HG02943 (cell line): ENCODE measurements at regions not wholly inside any gene's neighbourhood (a gene's known extent, or its start where the extent isn't known, plus 50 kb on each side); places are given as distances from the start of the nearest gene placed in this dataset.
"Not testable (repeated sequence)": the region's sequence is repeated elsewhere in the genome, so short reads cannot be mapped to it uniquely, and the experiment has no call there.

ENCODE experiments used
- ATAC-seq: cut with Tn5 transposase; IDR thresholded peaks from one replicate; pipeline ENCODE4 v1.9.1; 2021; ENCODE audit warnings: mild to moderate bottlenecking, low read depth, moderate library complexity; ENCODE audit not compliant: unreplicated experiment

DNA sequence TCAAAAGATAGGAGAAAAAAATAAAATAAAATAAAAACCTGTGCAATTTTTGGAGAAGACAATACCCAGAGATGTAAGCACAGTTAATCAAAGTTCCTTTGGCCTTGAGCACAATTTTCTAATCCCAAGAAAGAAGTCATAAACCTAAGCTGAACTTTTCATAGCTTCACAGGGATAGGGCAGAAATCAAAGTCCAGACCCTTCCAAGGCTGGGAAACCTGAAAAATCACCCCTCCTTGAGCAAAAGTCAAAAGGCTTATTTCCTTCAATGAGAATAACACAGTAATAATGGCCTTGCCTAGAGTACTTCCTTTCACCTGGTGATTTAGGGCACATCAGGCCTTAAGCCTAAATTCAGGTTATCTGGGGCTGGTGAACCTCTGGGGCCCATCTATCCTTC lies 415.0 kb upstream of the BTBD3 start:
- no peak for ATAC-seq

DNA sequence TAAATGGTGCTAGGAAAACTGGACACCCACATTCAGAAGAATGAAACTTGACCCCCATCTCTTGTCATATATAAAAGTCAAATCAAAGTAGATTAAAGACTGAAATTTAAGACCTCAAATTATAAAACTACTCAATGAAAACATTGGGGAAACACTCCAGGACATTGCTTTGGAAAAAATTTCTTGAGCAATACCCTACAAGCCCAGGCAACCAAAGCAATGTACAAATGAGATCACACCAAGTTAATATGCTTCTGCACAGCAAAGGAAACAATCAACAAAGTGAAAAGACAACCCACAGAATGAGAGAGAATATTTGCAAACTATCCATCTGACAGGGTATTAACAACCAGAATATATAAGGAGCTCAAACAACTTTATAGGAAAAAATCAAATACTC lies 407.9 kb upstream of the BTBD3 start:
- no peak for ATAC-seq

DNA sequence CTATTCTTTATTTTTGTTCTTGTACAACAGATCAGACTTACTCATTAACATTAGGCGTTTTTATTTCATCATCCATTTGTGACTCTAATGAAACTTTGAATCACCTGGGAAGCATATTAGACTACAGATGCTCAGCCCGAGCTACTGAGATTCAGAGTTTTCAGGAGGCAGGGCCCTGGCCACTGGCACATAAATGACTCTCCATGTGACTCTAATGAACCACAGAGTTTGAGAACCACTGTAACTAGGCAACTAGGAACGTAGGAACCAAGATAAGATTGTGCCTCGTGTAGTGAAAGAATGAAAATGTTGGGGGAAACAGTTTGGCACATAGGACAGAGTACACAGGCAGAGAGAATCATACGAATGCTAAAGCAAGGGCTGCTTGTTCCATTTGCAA lies 405.9 kb upstream of the BTBD3 start:
- ATAC-seq: no peak

DNA sequence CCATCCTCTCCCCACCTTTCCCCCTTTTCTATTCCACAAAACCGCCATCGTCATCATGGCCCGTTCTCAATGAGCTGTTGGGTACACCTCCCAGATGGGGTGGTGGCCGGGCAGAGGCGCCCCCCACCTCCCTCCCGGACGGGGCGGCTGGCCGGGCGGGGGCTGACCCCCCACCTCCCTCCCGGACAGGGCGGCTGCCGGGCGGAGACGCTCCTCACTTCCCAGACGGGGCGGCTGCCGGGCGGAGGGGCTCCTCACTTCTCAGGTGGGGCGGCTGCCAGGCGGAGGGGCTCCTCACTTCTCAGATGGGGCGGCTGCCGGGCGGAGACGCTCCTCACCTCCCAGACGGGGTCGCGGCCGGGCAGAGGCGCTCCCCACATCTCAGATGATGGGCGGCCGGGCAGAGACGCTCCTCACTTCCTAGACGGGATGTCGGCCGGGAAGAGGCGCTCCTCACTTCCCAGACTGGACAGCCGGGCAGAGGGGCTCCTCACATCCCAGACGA lies 404.4 kb upstream of the BTBD3 start:
- not testable (repeated sequence) for ATAC-seq

DNA sequence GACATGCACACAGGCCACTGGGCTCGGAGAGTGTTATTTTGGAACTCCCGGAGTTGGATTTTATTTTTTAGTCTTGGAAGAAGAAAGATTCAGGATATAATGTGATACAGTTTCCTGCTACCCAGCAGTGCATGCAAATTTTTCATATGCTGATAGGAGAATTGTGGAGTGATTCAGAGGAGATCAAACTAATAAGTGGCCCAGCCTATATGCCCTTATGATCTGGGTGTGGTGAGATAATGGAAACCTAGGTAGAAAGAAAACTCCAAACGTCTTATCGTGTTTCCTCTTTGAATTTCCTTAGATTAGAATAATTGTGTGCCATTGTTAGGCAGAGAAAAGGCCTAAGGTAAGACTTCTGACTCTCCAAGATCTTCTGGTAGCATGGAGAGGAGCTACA lies 401.2 kb upstream of the BTBD3 start:
- ATAC-seq: no peak

DNA sequence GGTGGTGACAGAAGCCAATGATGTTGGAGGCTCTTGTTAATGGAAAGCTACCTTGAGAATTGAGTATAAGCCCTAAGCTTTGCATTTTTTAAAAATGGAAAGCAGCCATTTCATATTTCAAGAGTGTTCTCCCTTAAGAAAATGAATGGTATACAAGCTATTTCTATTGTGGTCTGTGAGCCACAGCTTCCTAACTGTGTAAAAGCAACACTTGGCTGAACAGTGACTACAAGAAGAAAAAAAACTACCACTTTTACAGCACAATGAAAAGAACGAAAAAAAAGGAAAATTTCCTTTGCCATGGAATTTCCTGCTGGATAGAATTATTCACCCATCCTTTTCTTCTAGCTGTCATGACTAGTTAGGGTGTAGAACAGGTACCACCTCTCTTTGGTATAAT lies 397.1 kb upstream of the BTBD3 start:
- ATAC-seq: no peak

DNA sequence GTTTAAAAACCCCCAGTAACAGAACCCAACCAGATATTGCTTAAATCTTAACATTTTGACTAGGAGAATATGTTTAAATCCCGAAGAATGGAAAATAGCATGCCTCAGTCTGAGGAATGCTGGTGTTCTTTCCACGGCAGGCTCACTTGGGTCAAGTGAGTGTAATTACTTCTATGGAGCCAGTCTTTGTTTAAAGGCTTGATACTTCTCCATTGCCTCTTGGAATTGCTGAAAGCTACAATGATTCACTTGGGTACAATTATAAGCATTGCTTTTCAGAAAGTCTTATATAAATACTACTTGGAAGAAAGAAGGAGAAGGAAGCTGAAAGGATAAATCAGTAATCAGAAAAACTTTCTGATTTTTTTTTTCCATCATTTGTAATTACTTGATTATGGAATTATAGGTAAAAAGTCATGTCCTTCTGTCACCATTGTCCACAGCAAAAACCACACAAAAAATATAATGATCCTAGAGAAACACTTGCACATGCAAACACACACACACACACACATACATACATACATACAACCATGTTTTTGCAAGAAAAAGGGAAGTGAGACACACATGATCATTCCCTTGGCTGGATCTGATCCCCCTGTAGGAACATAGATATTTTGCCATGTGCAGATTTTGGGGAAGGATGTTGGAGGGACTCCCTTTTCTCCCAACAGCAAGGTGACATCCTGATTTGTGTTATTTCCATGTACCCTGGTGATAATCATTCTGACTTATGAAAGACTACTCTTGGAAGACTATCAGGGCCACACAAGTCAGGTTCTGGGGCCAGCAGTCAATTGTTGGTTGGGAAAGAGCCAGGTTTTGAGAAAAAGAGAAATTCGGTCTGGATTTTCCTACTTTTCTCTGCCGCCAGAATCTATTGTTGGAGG lies 396.0 kb upstream of the BTBD3 start:
- ATAC-seq: no peak

DNA sequence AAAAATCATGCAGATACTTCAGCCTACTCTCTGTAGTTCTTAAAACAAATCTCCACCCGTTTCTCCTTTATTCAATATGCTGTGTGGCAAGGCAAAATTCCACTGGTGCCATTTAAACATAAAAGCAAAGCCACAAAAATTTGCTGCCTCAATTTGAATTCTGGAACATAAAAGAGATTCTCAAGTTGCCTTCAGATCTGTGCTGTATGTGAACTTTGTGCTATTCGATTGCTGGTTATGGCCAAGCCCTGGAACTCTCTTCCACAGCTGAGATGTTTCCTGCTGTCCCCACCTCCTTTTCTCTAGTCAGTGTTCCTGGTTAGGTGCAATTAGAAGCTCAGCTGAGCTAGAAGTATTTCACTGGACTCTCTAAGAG lies 395.3 kb upstream of the BTBD3 start:
- no peak for ATAC-seq

DNA sequence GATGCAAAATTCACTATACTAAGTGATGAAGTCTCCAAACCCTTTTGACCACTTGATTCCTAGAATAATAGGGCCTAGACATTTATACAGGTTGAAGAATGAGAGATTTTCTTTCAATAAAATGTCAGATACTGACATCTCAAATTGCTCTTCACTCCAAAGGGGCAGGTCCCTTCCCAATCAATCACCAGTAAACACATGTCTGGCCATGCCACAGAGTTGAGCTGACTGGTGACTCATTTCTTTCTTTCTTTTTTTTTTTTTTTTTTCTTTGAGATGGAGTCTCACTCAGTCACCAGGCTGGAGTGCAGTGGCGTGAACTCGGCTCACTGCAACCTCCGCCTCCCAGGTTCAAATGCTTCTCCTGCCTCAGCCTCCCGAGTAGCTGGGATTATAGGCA lies 388.6 kb upstream of the BTBD3 start:
- no peak for ATAC-seq

DNA sequence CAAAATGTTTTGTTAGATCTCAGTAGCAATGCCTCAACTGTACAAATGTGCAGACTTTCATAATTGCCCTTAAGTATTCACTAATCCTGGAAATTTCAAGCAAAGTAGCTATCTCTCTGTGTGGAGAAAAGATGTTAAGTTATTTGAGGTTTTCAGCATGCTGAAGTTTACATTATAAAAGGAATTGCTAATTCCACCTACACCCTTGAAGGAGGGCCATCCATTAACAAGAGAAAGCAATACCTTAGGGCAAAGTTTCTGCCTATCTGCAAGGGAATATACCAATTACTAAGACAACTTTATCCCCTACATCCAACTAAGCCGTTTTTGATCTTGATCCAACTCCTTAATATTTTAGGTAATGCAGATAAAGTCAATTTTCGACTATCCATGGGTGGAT lies 380.7 kb upstream of the BTBD3 start:
- ATAC-seq: no peak

DNA sequence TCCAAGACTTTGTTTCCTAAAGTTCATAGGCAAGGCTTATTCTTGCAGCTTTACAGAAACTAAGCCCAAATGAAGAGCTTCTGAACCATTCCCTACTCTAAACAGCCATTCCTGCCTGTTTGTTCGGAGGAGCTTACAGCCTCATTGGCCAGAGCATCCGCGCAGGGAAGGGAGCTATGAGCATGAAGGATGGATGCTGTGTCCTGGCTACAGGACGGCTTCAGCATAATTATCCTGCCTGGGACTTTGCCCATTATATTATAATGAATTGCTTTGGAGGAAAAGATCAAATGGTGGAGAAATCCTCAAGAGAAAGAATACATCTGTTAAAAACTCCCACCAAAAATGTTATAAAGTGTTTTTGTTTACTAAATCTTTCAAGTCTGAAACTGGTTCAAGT lies 378.2 kb upstream of the BTBD3 start:
- ATAC-seq: no peak

DNA sequence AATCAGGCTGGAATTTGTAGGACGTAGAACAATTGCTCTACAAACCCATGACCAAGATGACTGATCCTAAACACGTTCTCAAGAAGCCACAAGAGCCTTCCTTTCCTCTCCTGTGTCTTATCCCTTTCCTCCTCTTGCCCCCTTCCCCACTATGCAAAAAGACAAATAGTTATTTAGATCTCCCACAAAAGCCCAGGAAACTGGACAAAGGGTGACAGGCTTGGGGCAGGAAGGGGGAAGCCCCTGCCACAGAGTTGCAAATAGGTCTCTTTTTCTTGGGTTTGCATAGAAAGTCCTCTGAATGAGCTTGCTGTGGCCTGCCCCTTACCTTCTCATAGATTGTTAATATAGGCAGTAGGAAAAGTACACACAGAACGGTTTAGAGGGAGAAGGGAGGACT lies 377.1 kb upstream of the BTBD3 start:
- no peak for ATAC-seq

DNA sequence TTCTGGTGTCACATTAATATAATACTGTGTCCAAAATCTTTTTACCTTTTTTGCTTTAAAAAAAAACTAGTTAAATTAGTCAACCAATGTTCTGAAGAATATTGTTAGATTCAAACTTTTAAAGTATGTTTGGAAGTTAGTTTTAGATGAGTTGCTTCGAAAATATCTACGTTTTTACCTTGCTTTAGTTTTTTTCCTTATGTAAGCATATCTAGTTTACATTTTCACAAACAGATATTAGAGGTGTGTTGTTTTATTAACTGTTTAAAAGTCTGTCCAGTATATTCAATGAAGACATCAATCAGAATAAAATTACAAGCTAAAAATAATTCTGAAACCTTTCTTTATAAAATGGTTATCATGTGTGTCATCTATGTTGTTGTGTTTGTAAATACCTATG lies 375.0 kb upstream of the BTBD3 start:
- no peak for ATAC-seq

DNA sequence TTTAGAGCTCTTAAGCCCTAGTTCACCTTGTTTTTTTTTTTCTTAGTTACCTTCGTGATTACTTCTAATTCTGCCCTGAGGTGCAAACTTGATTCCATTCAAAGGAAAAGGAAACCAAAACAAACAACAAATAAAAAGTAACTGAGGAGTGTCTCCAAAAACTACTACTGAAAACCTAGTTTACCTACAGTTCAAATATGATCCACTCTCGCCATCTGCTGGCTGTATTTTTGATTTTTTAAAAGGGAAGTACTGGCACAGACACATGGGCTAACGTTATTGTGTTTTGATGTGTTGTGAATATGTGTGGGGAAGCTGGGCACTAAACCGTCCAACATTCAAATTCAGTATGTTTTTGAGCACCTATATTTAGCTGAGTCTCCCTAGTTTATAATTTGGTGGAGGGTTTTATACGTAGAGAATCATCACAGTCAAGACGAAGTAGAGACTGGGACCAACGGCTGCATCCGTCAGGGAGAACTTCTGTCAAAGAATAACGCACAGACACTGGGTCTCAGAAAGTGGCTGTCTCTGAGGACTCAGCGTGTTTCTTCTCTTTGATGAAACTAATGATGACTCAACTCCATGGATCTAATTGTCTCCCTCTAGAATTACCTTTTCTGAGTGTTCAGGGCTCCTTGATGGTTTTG lies 373.5 kb upstream of the BTBD3 start:
- no peak for ATAC-seq

DNA sequence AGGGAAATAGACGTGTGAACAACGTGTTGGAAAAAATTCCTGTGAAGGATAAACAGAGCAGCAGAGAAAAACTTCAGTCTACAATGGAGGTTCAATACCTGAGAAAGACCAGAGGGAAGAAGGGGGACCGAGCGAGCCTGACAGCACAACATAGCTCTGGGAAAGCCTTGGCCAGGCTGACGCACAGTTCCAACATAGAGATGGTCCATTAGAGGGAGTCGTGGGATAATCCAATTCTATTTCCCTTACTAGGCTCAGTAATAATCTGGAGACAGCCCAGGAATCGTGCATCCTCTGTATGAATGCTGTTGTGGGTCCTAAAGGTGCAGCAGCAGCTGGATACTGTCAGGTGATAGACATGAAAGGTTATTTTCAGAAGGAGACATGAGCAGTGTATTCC lies 370.8 kb upstream of the BTBD3 start:
- no peak for ATAC-seq

DNA sequence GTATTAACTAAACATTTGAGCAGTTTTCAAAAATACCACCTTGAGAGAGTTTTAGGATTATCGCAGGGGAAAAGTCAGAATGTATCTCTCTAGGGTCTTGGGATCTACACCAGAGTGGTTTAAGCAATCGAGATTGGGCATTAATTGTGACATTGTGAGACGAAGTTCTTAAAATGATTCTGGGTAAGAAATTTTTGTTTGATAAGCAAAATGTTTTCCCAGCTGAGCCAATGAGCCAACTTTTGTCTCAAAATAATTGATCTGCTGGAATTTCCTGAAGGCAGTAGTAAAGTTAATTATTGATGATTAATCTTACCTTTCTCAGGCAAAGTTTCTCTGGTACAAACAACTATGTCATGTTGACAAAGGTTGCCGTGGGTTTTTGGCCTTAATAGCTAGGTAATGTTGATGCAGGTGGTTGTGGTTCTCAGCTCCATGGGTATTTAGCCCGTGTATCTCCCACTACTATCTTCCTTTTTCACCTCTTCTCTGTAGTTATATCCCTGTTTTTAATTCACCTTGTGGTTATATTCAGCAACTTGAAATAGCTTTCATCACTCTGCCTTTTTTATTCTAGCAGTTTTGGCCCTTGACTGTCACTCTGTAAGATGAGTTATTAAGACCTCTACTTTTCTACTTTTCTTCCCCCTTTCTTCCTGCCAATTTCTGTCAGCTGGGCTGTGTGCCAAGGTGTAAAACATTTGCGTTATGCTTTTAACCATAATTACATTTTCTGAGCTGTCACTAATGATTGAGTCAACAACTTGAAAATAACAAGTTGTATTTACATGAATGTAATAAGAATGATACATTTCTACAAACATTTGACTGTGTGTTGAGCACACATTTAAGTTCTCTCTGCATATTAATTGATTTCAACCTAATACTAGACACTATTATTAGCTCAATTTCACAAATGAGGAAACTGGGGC lies 368.3 kb upstream of the BTBD3 start:
- ATAC-seq: no peak

DNA sequence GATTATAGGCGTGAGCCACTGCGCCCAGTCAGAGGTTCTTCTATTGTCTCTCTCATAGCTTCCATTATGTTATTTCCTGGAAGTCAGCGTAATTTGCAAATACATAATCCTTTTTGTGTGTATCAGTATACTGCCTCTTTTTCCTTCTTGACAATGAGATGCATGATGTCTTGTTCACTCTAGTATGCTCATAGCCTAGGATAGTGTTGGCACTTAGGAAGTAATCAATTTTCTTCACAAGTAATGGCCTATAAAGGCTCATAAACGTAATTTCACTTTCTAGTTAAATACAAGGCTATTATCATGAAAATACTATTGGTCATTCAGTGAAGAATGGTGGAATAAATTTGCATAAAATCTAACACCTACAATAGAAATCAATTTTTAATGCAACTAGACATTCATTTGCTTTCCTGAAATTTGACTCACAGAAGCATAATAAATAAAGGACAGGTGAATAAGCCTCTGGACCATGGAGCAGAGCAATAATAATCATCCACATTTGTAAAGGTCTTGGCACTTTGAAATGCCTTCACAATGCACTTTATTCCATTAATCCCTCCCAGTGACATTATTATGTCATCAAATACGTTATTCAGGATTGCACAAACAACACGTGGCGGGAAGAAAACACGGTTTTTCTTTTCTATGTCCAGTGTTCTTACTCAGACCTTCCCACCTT lies 366.9 kb upstream of the BTBD3 start:
- no peak for ATAC-seq

DNA sequence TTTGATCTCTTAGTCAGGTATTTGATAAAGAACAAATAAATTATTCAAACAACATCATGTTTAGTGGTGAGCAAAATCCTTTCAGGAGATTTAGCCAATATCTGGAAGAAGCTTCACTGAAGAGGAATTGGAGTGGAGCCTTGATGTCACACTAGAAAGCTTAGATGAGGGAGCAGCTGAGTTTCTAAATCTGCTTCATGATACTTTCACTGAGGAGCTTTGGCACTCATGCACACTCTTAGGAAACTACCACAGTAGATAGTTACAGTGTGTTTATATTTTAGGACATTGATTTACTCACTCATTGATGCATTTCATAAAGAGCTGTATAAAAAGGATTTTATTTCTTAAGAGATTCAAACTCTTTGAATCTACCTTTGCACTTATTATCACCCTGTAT lies 366.2 kb upstream of the BTBD3 start:
- ATAC-seq: no peak

DNA sequence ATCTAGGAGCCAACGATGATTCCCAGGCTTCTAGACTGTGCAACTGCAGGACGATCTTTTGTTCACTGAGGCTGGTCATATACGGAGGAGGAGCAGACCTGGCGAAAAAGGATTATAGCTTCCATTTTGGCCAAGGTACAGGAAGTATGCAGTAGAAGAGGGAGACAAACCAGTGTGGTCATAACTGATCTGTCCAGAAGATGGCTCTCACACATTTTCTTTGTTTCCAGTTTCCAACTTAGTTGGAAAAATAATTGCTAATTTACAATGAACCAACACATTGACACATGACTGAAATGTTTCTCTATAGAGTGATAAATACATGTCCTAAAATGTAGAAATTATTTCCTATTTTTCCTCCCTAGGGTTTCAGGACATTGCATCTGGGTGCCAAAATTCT lies 364.1 kb upstream of the BTBD3 start:
- no peak for ATAC-seq

DNA sequence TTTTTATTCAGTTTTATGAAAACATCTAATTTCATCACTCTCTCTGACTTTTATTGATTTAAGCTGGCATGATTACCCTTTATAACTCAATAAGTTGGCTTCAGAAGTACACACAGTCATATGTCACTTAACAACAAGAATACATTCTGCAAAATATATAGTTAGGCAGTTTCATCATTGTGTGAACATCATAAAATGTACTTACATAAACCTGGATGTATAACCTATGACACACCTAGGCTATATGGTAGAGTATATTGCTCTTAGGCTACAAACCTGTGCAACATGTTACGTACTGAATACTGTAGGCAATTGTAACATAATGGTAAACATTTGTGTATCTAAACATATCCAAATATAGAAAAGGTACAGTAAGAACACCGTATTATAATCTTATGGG lies 362.2 kb upstream of the BTBD3 start:
- no peak for ATAC-seq
